Keratinocyte (primary cell): ENCODE measurements at regions not wholly inside any gene's neighbourhood (a gene's known extent, or its start where the extent isn't known, plus 50 kb on each side); places are given as distances from the start of the nearest gene placed in this dataset.

Experiments used
- EZH2 ChIP-seq: IDR thresholded peaks from one replicate; pipeline ENCODE4 v1.6.1; 2012; ENCODE audit warnings: inconsistent platforms, mild to moderate bottlenecking, low read length, moderate library complexity
- TF ChIP-seq, protein P1 (sequence below), 3 experiments: IDR thresholded peaks in 1 of 3; conservative IDR thresholded peaks in 1 of 3; optimal IDR thresholded peaks in 1 of 3; 2 replicates in 2 of 3; 3 replicates in 1 of 3; pipeline versions ENCODE3 to v1.5.1; 2011; ENCODE audit warnings: low read length in 3 of 3, mild to moderate bottlenecking in 3 of 3, moderate library complexity in 2 of 3, control low read depth in 1 of 3, inconsistent platforms in 1 of 3; ENCODE audit not compliant: insufficient read depth in 2 of 3; ENCODE audit errors: extremely low read depth in 1 of 3

DNA sequence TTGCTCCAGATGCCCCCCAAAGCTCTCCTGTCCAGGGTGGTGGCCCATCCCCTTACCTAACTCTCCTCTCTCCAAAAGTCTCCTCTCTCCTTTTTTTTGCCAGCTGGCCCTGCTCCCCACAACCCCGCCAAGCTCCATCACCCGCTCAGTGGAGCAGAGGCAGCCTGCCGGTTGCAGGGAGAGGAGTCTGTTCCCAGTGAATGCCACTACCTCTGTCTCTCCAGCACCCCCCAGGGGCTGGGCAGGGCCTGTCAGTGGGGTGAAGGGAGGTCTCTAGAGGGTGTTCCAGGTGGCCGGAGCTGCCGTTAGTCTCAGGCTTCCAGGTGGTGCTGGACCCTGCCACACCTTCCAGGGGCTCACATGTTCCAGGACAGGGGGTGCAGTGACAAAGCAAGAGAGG lies 387.0 kb downstream of the CTTN start:
- TF ChIP-seq, protein P1, sequence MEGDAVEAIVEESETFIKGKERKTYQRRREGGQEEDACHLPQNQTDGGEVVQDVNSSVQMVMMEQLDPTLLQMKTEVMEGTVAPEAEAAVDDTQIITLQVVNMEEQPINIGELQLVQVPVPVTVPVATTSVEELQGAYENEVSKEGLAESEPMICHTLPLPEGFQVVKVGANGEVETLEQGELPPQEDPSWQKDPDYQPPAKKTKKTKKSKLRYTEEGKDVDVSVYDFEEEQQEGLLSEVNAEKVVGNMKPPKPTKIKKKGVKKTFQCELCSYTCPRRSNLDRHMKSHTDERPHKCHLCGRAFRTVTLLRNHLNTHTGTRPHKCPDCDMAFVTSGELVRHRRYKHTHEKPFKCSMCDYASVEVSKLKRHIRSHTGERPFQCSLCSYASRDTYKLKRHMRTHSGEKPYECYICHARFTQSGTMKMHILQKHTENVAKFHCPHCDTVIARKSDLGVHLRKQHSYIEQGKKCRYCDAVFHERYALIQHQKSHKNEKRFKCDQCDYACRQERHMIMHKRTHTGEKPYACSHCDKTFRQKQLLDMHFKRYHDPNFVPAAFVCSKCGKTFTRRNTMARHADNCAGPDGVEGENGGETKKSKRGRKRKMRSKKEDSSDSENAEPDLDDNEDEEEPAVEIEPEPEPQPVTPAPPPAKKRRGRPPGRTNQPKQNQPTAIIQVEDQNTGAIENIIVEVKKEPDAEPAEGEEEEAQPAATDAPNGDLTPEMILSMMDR (optimal IDR thresholded peaks at IDR 0.05 in 1 of 3, IDR thresholded peaks at IDR 0.05 in 1 of 3, conservative IDR thresholded peaks at IDR 0.05 in 1 of 3; ENCODE audit: extremely low read depth in 1 of 3, insufficient read depth in 2 of 3, low read length in 3 of 3) = no peak
- no peak for TF ChIP-seq EZH2
